A673 (cell line): ENCODE measurements at regions not wholly inside any gene's neighbourhood (a gene's known extent, or its start where the extent isn't known, plus 50 kb on each side); places are given as distances from the start of the nearest gene placed in this dataset.
"Not testable (repeated sequence)": the region's sequence is repeated elsewhere in the genome, so short reads cannot be mapped to it uniquely, and the experiment has no call there.

Source experiments
- CTCF ChIP-seq: fragments of 300-800, 200-600 bp; sonication (generic); conservative IDR thresholded peaks from 2 replicates; pipeline ENCODE4 v1.5.1; 2017; ENCODE audit warnings: low read depth, mild to moderate bottlenecking, antibody characterized with exemption, low read length, moderate library complexity, mixed read lengths
- EZH2 ChIP-seq: fragments of 200-600 bp; sonication (generic); IDR thresholded peaks from 2 replicates; pipeline ENCODE4 v1.6.1; 2017; ENCODE audit warnings: borderline replicate concordance, low read depth, mild to moderate bottlenecking, mixed read lengths, antibody characterized with exemption, low read length; ENCODE audit not compliant: poor library complexity, severe bottlenecking

GRCh38 chr2:158868386-158868785 is 73.3 kb downstream of the DAPL1 start:
- not testable (repeated sequence) for TF ChIP-seq CTCF, EZH2
